Sigmoid colon (tissue), 4 donors: ENCODE measurements at regions not wholly inside any gene's neighbourhood (a gene's known extent, or its start where the extent isn't known, plus 50 kb on each side); places are given as distances from the start of the nearest gene placed in this dataset.

Experiments
- CTCF ChIP-seq, 4 experiments: fragments of 450-650 bp in 3 of 4; fragments of 200-600 bp in 1 of 4; IDR thresholded peaks; one replicate each; pipeline ENCODE4 v1.5.1; 2016 to 2019; ENCODE audit warnings: antibody characterized with exemption in 4 of 4, mild to moderate bottlenecking in 3 of 4, moderate library complexity in 2 of 4
- POLR2AphosphoS5 ChIP-seq, 4 donors: sonication (generic); formaldehyde crosslinking; IDR thresholded peaks; one replicate each; pipeline ENCODE4 v1.6.1; 2017; ENCODE audit warnings: antibody characterized with exemption in 4 of 4

GRCh38 chr3:117160176-117160575 lies 450.6 kb downstream of the TUSC7 start:
- TF ChIP-seq CTCF (IDR thresholded peaks at IDR 0.05) (no peak), POLR2AphosphoS5 (IDR thresholded peaks at IDR 0.05) (no peak)
